B cell (primary cell): ENCODE measurements at regions not wholly inside any gene's neighbourhood (a gene's known extent, or its start where the extent isn't known, plus 50 kb on each side); places are given as distances from the start of the nearest gene placed in this dataset.

ENCODE experiments used
- ATAC-seq: fragments of 200-7000 bp; cut with Tn5 transposase; one replicate; pipeline ENCODE4 v1.10.0; 2021; ENCODE audit warnings: low read depth, mild to moderate bottlenecking, moderate number of reproducible peaks, moderate library complexity
- CTCF ChIA-PET: fragments of 350-600 bp; sonication (Branson Sonifier 250); formaldehyde crosslinking; loops from one replicate; lab custom pipeline; 2021; ENCODE audit warnings: antibody characterized with exemption, inconsistent platforms; lab: Charles Lee
- POLR2A ChIA-PET: fragments of 350-600 bp; sonication (Branson Sonifier 250); formaldehyde crosslinking; loops from one replicate; lab custom pipeline; 2021; ENCODE audit warnings: antibody characterized with exemption; lab: Charles Lee
- DNase-seq: peaks from one replicate; pipeline ENCODE4 v3.0.0; 2013
- H2AFZ ChIP-seq: 2 replicates; pipeline ENCODE4 v1.6.1; 2012; ENCODE audit warnings: mild to moderate bottlenecking, low read depth, low read length; ENCODE audit not compliant: insufficient read depth, poor library complexity, severe bottlenecking
- H3K27ac ChIP-seq, 2 donors: 1 replicate in 1 of 2; 2 replicates in 1 of 2; pipeline ENCODE4 v1.5.1; 2012 to 2013; ENCODE audit warnings: low read length in 2 of 2, mild to moderate bottlenecking in 2 of 2, moderate library complexity in 1 of 2
- H3K27me3 ChIP-seq, 4 experiments: fragments of 200-600 bp in 1 of 4; sonication (generic) in 1 of 4; replicated peaks in 1 of 4; 1 replicate in 2 of 4; 2 replicates in 2 of 4; pipeline versions ENCODE4 v1.6.1 to v1.7.0; 2013 to 2016; ENCODE audit warnings: low read length in 3 of 4, mild to moderate bottlenecking in 2 of 4, mixed read lengths in 1 of 4, moderate library complexity in 1 of 4; ENCODE audit not compliant: insufficient read depth in 4 of 4, control insufficient read depth in 3 of 4; ENCODE audit errors: control extremely low read depth in 1 of 4
- H3K36me3 ChIP-seq, 2 experiments: replicated peaks in 1 of 2; 1 replicate in 1 of 2; 2 replicates in 1 of 2; pipeline versions ENCODE4 v1.6.1 to v1.7.1; 2013; ENCODE audit warnings: low read length in 1 of 2; ENCODE audit not compliant: insufficient read depth in 2 of 2, control insufficient read depth in 1 of 2; ENCODE audit errors: control extremely low read depth in 1 of 2, extremely low read depth in 1 of 2
- H3K4me1 ChIP-seq, 2 donors: fragments of 200-600 bp in 1 of 2; sonication (generic) in 1 of 2; 1 replicate in 1 of 2; 2 replicates in 1 of 2; pipeline versions ENCODE4 v1.5.1 to v1.6.1; 2013 to 2017; ENCODE audit warnings: low read length in 2 of 2; ENCODE audit not compliant: control insufficient read depth in 2 of 2, insufficient read depth in 2 of 2
- H3K4me2 ChIP-seq: replicated peaks from 2 replicates; pipeline ENCODE3; 2012; ENCODE audit warnings: mild to moderate bottlenecking, low read depth, low read length; ENCODE audit not compliant: poor library complexity, severe bottlenecking
- H3K4me3 ChIP-seq, 5 experiments: fragments of 200-600 bp in 1 of 5; sonication (generic) in 1 of 5; 1 replicate in 3 of 5; 2 replicates in 2 of 5; pipeline versions ENCODE4 v1.5.1 to v1.7.0; 2011 to 2016; ENCODE audit warnings: low read length in 4 of 5, mild to moderate bottlenecking in 4 of 5, low read depth in 2 of 5, control low read depth in 1 of 5, moderate library complexity in 1 of 5; ENCODE audit not compliant: insufficient read depth in 1 of 5; ENCODE audit errors: control extremely low read depth in 1 of 5, extremely low read depth in 1 of 5
- H3K79me2 ChIP-seq: fragments of 200-600 bp; sonication (generic); one replicate; pipeline ENCODE4 v1.6.0; 2016; ENCODE audit warnings: low read length; ENCODE audit not compliant: control insufficient read depth, insufficient read depth
- H3K9ac ChIP-seq: fragments of 200-600 bp; sonication (generic); 2 replicates; pipeline ENCODE4 v1.6.1; 2017; ENCODE audit warnings: mild to moderate bottlenecking, low read length, moderate library complexity
- H3K9me3 ChIP-seq, 3 donors: one replicate each; pipeline versions ENCODE4 v1.6.1 to v1.7.1; 2013; ENCODE audit warnings: low read length in 2 of 3; ENCODE audit not compliant: control insufficient read depth in 2 of 3, insufficient read depth in 1 of 3; ENCODE audit errors: control extremely low read depth in 1 of 3
- H4K20me1 ChIP-seq: 2 replicates; pipeline ENCODE4 v1.6.0; 2012; ENCODE audit warnings: mild to moderate bottlenecking, low read length; ENCODE audit not compliant: insufficient read depth, control insufficient read depth, poor library complexity, severe bottlenecking
- H3K27ac Mint-ChIP-seq: one replicate; pipeline ENCODE4 v1.8.0; 2021; ENCODE audit warnings: mixed read lengths
- H3K27me3 Mint-ChIP-seq: one replicate; pipeline ENCODE4 v1.8.0; 2021; ENCODE audit warnings: mixed read lengths
- H3K4me1 Mint-ChIP-seq: one replicate; pipeline ENCODE4 v1.8.0; 2021; ENCODE audit warnings: mixed read lengths
- H3K4me3 Mint-ChIP-seq: one replicate; pipeline ENCODE4 v1.8.0; 2021; ENCODE audit warnings: mixed read lengths
- H3K9me3 Mint-ChIP-seq: one replicate; pipeline ENCODE4 v1.8.0; 2022; ENCODE audit warnings: mixed read lengths; ENCODE audit not compliant: insufficient read depth
- EZH2 ChIP-seq: IDR thresholded peaks from 2 replicates; pipeline ENCODE4 v1.6.1; 2012; ENCODE audit warnings: borderline replicate concordance, low read depth, mild to moderate bottlenecking, moderate library complexity, low read length; ENCODE audit not compliant: insufficient read depth, poor library complexity, severe bottlenecking
- WGBS: methylation state at CpG from one replicate; pipeline ENCODE4 v1.1.5; 2013; ENCODE audit warnings: missing lambda C conversion rate; ENCODE audit not compliant: insufficient coverage; 5-methylcytosine and 5-hydroxymethylcytosine counted together
- intact Hi-C: fragments of 100-400 bp; cut with micrococcal nuclease; formaldehyde crosslinking; loops from one replicate; pipeline ENCODE4 v1.10.0; 2022
- TF ChIP-seq, protein P1 (sequence below): fragments of 200-600 bp; IDR thresholded peaks from one replicate; pipeline ENCODE4 v1.8.0; 2022; ENCODE audit warnings: antibody characterized with exemption, mild to moderate bottlenecking

DNA sequence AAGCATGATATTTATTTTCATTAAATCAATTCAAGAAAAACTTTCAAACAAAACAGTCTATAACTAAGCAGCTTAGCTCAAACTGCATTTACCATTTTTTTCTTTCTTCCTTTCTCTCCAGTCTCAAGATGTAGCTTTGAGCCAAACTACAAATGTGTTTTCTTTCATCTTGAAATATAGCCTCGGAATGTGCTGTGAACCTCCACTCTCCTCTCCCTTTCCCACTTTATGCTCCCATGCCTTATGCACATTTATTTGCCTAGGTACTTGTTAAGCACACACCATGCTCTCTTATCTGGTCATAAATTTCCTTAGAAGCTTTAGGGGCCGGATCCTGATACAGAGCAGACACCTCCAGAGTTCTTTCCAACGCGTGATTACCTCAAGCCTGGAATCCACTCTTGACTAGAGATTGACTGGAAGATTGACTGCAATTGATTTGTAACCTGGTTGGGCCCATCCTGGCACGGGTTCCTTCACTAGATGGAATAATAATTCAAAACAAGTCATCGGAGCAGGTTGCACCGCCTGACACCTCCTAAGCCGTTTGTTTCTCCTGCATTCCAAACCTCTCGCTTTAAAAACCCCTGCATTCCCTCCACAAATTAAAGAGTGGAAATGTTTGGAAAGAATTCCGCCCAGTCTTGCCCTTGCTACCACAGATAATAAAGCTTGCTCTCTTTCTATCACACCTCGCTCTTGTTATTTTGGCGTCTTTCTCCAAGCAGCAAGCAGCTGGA is 344.7 kb downstream of the CHL1 start:
- no peak overlapping the region for H3K4me3 ChIP-seq
- ATAC-seq (no peak), DNase-seq (no peak)
- no peaks in the 10 kb centered on the region for H3K27me3 ChIP-seq
- Mint-ChIP-seq H3K4me1 (no peaks in the 10 kb centered on the region), H3K4me3 (no peak overlapping the region), H3K27me3 (peaks cover 3% of the 10 kb centered on the region), H3K27ac (no peak overlapping the region), H3K9me3 (no peaks in the 10 kb centered on the region)
- H4K20me1 ChIP-seq, result no peaks in the 10 kb centered on the region
- no peak overlapping the region for H3K27ac ChIP-seq
- H3K4me2 ChIP-seq, result no peak overlapping the region
- H3K79me2 ChIP-seq, result no peaks in the 10 kb centered on the region
- H3K36me3 ChIP-seq, result no peaks in the 10 kb centered on the region
- H3K9ac ChIP-seq, result no peak overlapping the region
- no peaks in the 10 kb centered on the region for H3K9me3 ChIP-seq
- no peak overlapping the region for H2AFZ ChIP-seq
- intact Hi-C loops, result no loop called here
- no peaks in the 10 kb centered on the region for H3K4me1 ChIP-seq
- POLR2A ChIA-PET, result no interaction called here
- CTCF ChIA-PET, result no interaction called here
- 67% methylated on average over 5 of the region's 12 CpGs for WGBS
- TF ChIP-seq, protein P1, sequence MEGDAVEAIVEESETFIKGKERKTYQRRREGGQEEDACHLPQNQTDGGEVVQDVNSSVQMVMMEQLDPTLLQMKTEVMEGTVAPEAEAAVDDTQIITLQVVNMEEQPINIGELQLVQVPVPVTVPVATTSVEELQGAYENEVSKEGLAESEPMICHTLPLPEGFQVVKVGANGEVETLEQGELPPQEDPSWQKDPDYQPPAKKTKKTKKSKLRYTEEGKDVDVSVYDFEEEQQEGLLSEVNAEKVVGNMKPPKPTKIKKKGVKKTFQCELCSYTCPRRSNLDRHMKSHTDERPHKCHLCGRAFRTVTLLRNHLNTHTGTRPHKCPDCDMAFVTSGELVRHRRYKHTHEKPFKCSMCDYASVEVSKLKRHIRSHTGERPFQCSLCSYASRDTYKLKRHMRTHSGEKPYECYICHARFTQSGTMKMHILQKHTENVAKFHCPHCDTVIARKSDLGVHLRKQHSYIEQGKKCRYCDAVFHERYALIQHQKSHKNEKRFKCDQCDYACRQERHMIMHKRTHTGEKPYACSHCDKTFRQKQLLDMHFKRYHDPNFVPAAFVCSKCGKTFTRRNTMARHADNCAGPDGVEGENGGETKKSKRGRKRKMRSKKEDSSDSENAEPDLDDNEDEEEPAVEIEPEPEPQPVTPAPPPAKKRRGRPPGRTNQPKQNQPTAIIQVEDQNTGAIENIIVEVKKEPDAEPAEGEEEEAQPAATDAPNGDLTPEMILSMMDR, result no peak
- TF ChIP-seq EZH2, result no peak

DNA sequence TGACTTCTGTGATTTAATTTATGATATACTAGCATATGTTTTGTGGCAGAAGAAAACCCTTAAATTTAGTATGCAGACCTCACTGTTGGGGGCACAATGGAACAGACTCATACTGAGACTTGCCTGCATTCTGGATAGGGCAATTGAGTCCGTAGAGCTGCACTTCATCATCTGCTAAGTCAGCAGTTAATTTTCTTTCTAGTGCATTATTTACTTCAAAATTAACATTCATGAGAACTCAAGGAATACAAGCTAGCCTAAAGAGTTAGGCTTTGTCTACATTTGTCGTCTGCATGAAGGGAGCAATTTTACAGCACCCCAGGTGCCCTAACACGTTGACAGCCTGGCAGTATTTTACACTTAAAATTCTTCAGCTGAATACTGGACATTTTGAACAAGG is 345.5 kb downstream of the CHL1 start:
- no peaks in the 10 kb centered on the region for H3K36me3 ChIP-seq
- POLR2A ChIA-PET, result no interaction called here
- H3K4me2 ChIP-seq, result no peak overlapping the region
- Mint-ChIP-seq H3K9me3 (no peaks in the 10 kb centered on the region), H3K27me3 (peaks cover under 1% of the 10 kb centered on the region), H3K4me3 (no peak overlapping the region), H3K4me1 (no peaks in the 10 kb centered on the region), H3K27ac (no peak overlapping the region)
- TF ChIP-seq, protein P1, result no peak
- no peak for TF ChIP-seq EZH2
- WGBS, result no CpG with 5 or more reads among the region's 3 CpGs
- no peaks in the 10 kb centered on the region for H3K9me3 ChIP-seq
- H3K9ac ChIP-seq, result no peak overlapping the region
- intact Hi-C loops, result no loop called here
- no peaks in the 10 kb centered on the region for H3K4me1 ChIP-seq
- no peaks in the 10 kb centered on the region for H3K27me3 ChIP-seq
- H2AFZ ChIP-seq, result no peak overlapping the region
- no peak overlapping the region for H3K4me3 ChIP-seq
- no peak for ATAC-seq
- no peaks in the 10 kb centered on the region for H3K79me2 ChIP-seq
- no peaks in the 10 kb centered on the region for H4K20me1 ChIP-seq
- no peak overlapping the region for H3K27ac ChIP-seq
- DNase-seq, result no peak
- CTCF ChIA-PET, result no interaction called here
